Gastroesophageal sphincter (tissue), 4 donors: ENCODE measurements at regions not wholly inside any gene's neighbourhood (a gene's known extent, or its start where the extent isn't known, plus 50 kb on each side); places are given as distances from the start of the nearest gene placed in this dataset.

Experiments used
- ATAC-seq: fragments of 150-250 bp; one replicate; pipeline ENCODE4 v1.9.1; 2016; ENCODE audit warnings: mild to moderate bottlenecking, moderate library complexity
- H3K27ac ChIP-seq, 4 donors: fragments of 200-600 bp; sonication (generic) in 3 of 4; 1 replicate in 3 of 4; 2 replicates in 1 of 4; pipeline ENCODE4 v1.5.1; 2016 to 2019
- H3K27me3 ChIP-seq: fragments of 200-600 bp; sonication (generic); one replicate; pipeline ENCODE4 v1.5.1; 2019
- H3K36me3 ChIP-seq, 2 donors: fragments of 200-600 bp; sonication (generic); one replicate each; pipeline ENCODE4 v1.5.1; 2019; ENCODE audit warnings: control low read depth in 1 of 2
- H3K4me1 ChIP-seq, 3 donors: fragments of 200-600 bp; sonication (generic); 1 replicate in 2 of 3; 2 replicates in 1 of 3; pipeline ENCODE4 v1.5.1; 2016 to 2019; ENCODE audit warnings: control low read depth in 2 of 3
- H3K4me3 ChIP-seq, 2 donors: fragments of 200-600 bp; sonication (generic); one replicate each; pipeline ENCODE4 v1.5.1; 2019; ENCODE audit warnings: mild to moderate bottlenecking in 1 of 2, moderate library complexity in 1 of 2
- H3K9me3 ChIP-seq, 3 donors: fragments of 200-600 bp; sonication (generic); one replicate each; pipeline ENCODE4 v1.5.1; 2017 to 2019; ENCODE audit warnings: control low read depth in 2 of 3
- CTCF ChIP-seq, 4 experiments: fragments of 200-600 bp in 2 of 4; fragments of 450-650 bp in 2 of 4; sonication (generic) in 1 of 4; IDR thresholded peaks; one replicate each; pipeline ENCODE4 v1.5.1; 2017 to 2019; ENCODE audit warnings: antibody characterized with exemption in 4 of 4, mild to moderate bottlenecking in 2 of 4, moderate library complexity in 2 of 4
- EP300 ChIP-seq: sonication (generic); formaldehyde crosslinking; IDR thresholded peaks from one replicate; pipeline ENCODE4 v1.6.1; 2017; ENCODE audit warnings: antibody characterized with exemption, mild to moderate bottlenecking
- POLR2A ChIP-seq, 2 donors: fragments of 450-650 bp; IDR thresholded peaks; one replicate each; pipeline ENCODE4 v1.6.1; 2017; ENCODE audit warnings: antibody characterized with exemption in 2 of 2, mild to moderate bottlenecking in 2 of 2, moderate library complexity in 1 of 2
- POLR2AphosphoS5 ChIP-seq: sonication (generic); formaldehyde crosslinking; IDR thresholded peaks from one replicate; pipeline ENCODE4 v1.6.1; 2017; ENCODE audit warnings: antibody characterized with exemption
- WGBS, 2 donors: methylation state at CpG; one replicate each; pipeline ENCODE4 v1.1.5; 2018; ENCODE audit warnings: low coverage in 1 of 2; 5-methylcytosine and 5-hydroxymethylcytosine counted together

- WGBS, 2 donors = 66 to 93% methylated on average over 1 to 2 of the region's 2 CpGs
- Histone ChIP-seq H3K9me3 (no peaks in the 10 kb centered on the region), H3K27ac (peak overlapping the region in 3 of 4 donors; percentile 23 to 52 (median 38)), H3K27me3 (no peaks in the 10 kb centered on the region), H3K4me3 (no peak overlapping the region), H3K4me1 (peaks cover 0 to 15% (median 0%) of the 10 kb centered on the region in 3 donors), H3K36me3 (no peaks in the 10 kb centered on the region)
- ATAC-seq = peak; percentile 55
- TF ChIP-seq POLR2AphosphoS5 = no peak
- no peak for TF ChIP-seq EP300
Measured at GRCh38 chr6:11412011-11412424, 125.5 kb upstream of the TMEM170B start.

DNA sequence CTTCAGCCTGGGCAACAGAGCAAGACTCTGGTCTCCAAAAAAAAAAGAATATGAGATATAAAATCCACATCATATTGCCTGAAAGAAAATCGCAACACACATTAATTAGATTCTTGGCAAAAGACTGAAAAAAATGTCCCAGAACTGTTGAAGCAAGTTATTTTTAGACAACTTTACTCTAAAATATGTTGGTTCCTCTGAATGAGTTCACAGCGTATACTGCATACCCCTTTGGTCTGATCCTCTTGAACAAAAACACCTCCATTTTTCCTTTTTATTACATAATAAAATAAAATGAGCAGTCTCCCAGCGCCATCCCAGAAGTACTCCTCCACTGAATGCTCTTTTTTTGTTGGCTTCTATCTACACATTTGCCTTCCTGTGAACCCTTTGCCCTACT, 126.0 kb upstream of the TMEM170B start:
- no peaks in the 10 kb centered on the region for H3K36me3 ChIP-seq
- peak; percentile 43 for ATAC-seq
- no peaks in the 10 kb centered on the region for H3K27me3 ChIP-seq
- H3K4me3 ChIP-seq = no peak overlapping the region
- H3K4me1 ChIP-seq = peaks cover 0 to 15% (median 0%) of the 10 kb centered on the region in 3 donors
- H3K9me3 ChIP-seq = no peaks in the 10 kb centered on the region
- TF ChIP-seq EP300 (no peak), POLR2AphosphoS5 (no peak), POLR2A (IDR thresholded peaks at IDR 0.05) (no peak), CTCF (IDR thresholded peaks at IDR 0.05) (no peak)
- 68 to 75% methylated on average over 2 to 3 of the region's 3 CpGs for WGBS, 2 donors
- H3K27ac ChIP-seq = peak overlapping the region in 2 of 4 donors; percentile 38 to 52

DNA sequence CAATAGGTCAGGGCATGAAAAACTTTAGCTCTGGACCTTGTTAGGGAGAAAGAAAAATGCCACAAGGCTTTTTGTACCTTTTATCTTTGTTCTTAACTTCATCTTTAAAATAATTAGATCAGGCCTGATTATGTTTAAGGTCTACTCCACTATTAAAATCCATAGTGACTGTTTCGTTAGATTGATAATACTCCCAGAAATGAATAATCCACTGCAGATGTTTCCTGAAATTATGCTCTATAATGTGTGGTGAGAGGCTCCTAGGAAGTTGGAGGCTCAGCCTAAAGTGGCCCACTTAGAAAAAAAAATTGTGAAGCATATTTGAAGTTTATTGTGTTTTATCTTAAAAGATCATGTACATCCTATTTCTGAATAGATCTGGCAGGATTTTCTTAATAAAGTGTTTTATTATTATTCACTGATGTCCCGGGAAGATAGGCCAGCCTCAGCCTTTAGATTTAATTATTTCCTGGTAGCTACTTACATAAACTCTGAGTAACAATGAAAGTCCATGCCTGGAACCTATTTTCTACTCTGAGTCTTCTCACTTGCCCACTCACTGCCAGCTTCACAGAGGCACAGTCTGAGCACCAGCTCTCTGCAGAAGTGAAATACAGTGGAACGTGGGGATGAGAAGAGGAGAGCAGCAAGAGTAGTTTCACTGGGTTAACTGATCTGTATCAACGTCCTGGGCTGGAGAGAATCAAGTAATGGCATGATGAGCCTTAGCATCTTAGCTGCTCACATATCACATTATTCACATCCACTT, 126.8 kb upstream of the TMEM170B start:
- no peak for ATAC-seq
- Histone ChIP-seq H3K36me3 (no peaks in the 10 kb centered on the region), H3K27ac (peak overlapping the region in 1 of 4 donors; percentile 4), H3K9me3 (no peaks in the 10 kb centered on the region), H3K4me1 (peaks cover 0 to 15% (median 0%) of the 10 kb centered on the region in 3 donors), H3K4me3 (no peak overlapping the region), H3K27me3 (no peaks in the 10 kb centered on the region)
- no peak for TF ChIP-seq POLR2AphosphoS5
- TF ChIP-seq CTCF (IDR thresholded peaks at IDR 0.05) = no peak
- no peak for TF ChIP-seq EP300
- WGBS, 2 donors = 63 to 83% methylated on average over 2 to 4 of the region's 4 CpGs

DNA sequence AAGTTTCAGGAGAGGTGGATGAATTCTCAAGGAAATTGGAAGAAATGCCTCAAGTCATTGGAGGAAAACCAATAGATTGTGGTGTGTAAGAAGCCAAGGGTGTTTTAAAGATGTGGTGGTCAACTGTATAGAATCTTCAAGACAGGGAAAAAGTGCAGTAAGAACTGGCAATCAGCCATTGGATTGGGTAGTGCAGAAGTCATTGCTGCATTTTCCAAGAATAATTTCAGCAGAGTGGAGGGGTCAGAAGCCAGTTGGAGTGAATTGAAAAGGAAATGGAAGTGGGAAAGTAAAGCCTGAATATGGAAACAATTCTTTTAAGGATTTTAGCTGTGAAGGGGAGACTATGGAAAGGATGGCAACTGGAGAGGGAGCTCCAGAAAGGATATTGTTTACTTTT, 128.2 kb upstream of the TMEM170B start:
- Histone ChIP-seq H3K36me3 (no peaks in the 10 kb centered on the region), H3K9me3 (no peaks in the 10 kb centered on the region), H3K4me3 (no peak overlapping the region), H3K27ac (no peak overlapping the region), H3K4me1 (peaks cover 0 to 18% (median 0%) of the 10 kb centered on the region in 3 donors), H3K27me3 (no peaks in the 10 kb centered on the region)
- TF ChIP-seq EP300 (no peak), POLR2AphosphoS5 (no peak), CTCF (IDR thresholded peaks at IDR 0.05) (no peak), POLR2A (IDR thresholded peaks at IDR 0.05) (no peak)
- no peak for ATAC-seq

GRCh38 chr6:11407414-11407813, 130.1 kb upstream of the TMEM170B start:
- no peaks in the 10 kb centered on the region for H3K36me3 ChIP-seq
- peaks cover 0 to 18% (median 0%) of the 10 kb centered on the region in 3 donors for H3K4me1 ChIP-seq
- TF ChIP-seq CTCF (IDR thresholded peaks at IDR 0.05) (no peak), POLR2AphosphoS5 (no peak), POLR2A (IDR thresholded peaks at IDR 0.05) (no peak), EP300 (no peak)
- no peak for ATAC-seq
- WGBS, 2 donors = 79% methylated on average over 2 of the region's 2 CpGs
- no peak overlapping the region for H3K4me3 ChIP-seq
- no peak overlapping the region for H3K27ac ChIP-seq
- no peaks in the 10 kb centered on the region for H3K27me3 ChIP-seq
- H3K9me3 ChIP-seq = no peaks in the 10 kb centered on the region
